ENCODE measurements at regions not wholly inside any gene's neighbourhood (a gene's known extent, or its start where the extent isn't known, plus 50 kb on each side); places are given as distances from the start of the nearest gene placed in this dataset.
A peak's percentile ranks its signal among the peaks of the same experiment; 100 is the strongest.

- Histone ChIP-seq H3K4me3 (replicated peaks in 1 of 4; ENCODE audit: control extremely low read depth in 1 of 4, insufficient read depth in 1 of 4, low read depth in 3 of 4, low read length in 4 of 4) (no peak overlapping the region), H3K27me3 (ENCODE audit: control insufficient read depth, insufficient read depth, low read length) (no peaks in the 10 kb centered on the region), H3K9me3 (ENCODE audit: control insufficient read depth, insufficient read depth, low read depth, low read length) (no peaks in the 10 kb centered on the region), H3K4me2 (ENCODE audit: extremely low read depth, insufficient read depth, low read length) (no peak overlapping the region), H3K79me2 (ENCODE audit: control insufficient read depth, insufficient read depth, low read length) (no peaks in the 10 kb centered on the region), H2AFZ (ENCODE audit: low read length) (no peak overlapping the region), H3K9ac (ENCODE audit: insufficient read depth, low read length) (no peak overlapping the region), H3K27ac (ENCODE audit: insufficient read depth, low read length) (no peak overlapping the region), H3K36me3 (ENCODE audit: control insufficient read depth, insufficient read depth, low read length) (no peaks in the 10 kb centered on the region), H3K4me1 (ENCODE audit: control insufficient read depth, extremely low read depth, insufficient read depth, low read length) (no peaks in the 10 kb centered on the region), H4K20me1 (ENCODE audit: control insufficient read depth, extremely low read depth, insufficient read depth, low read length) (no peaks in the 10 kb centered on the region)
- no peak for TF ChIP-seq EZH2 (IDR thresholded peaks at IDR 0.05; ENCODE audit: low read length, missing control alignments)
- no peak for TF ChIP-seq CTCF (conservative IDR thresholded peaks at IDR 0.05 in 1 of 2, IDR thresholded peaks at IDR 0.05 in 1 of 2; ENCODE audit: low read depth in 1 of 2, low read length in 2 of 2)
- no peak for DNase-seq (ENCODE audit: low read depth in 2 of 2)
Observed at GRCh38 chr15:85976102-85976501, 103.6 kb upstream of the AGBL1 start.

GRCh38 chr15:85976986-85977385 lies 102.7 kb upstream of the AGBL1 start:
- Histone ChIP-seq H3K27me3 (ENCODE audit: control insufficient read depth, insufficient read depth, low read length) (no peaks in the 10 kb centered on the region), H3K9me3 (ENCODE audit: control insufficient read depth, insufficient read depth, low read depth, low read length) (no peaks in the 10 kb centered on the region), H2AFZ (ENCODE audit: low read length) (no peak overlapping the region), H3K36me3 (ENCODE audit: control insufficient read depth, insufficient read depth, low read length) (no peaks in the 10 kb centered on the region), H3K4me2 (ENCODE audit: extremely low read depth, insufficient read depth, low read length) (no peak overlapping the region), H3K9ac (ENCODE audit: insufficient read depth, low read length) (no peak overlapping the region), H3K79me2 (ENCODE audit: control insufficient read depth, insufficient read depth, low read length) (no peaks in the 10 kb centered on the region), H4K20me1 (ENCODE audit: control insufficient read depth, extremely low read depth, insufficient read depth, low read length) (no peaks in the 10 kb centered on the region), H3K27ac (ENCODE audit: insufficient read depth, low read length) (no peak overlapping the region), H3K4me1 (ENCODE audit: control insufficient read depth, extremely low read depth, insufficient read depth, low read length) (no peaks in the 10 kb centered on the region), H3K4me3 (replicated peaks in 1 of 4; ENCODE audit: control extremely low read depth in 1 of 4, insufficient read depth in 1 of 4, low read depth in 3 of 4, low read length in 4 of 4) (no peak overlapping the region)
- DNase-seq (ENCODE audit: low read depth in 2 of 2): peak in 1 of 2 donors; percentile 85
- no peak for TF ChIP-seq EZH2 (IDR thresholded peaks at IDR 0.05; ENCODE audit: low read length, missing control alignments)
- no peak for TF ChIP-seq CTCF (conservative IDR thresholded peaks at IDR 0.05 in 1 of 2, IDR thresholded peaks at IDR 0.05 in 1 of 2; ENCODE audit: low read depth in 1 of 2, low read length in 2 of 2)

- Histone ChIP-seq H3K27me3 (ENCODE audit: control insufficient read depth, insufficient read depth, low read length) (no peaks in the 10 kb centered on the region), H3K36me3 (ENCODE audit: control insufficient read depth, insufficient read depth, low read length) (no peaks in the 10 kb centered on the region), H4K20me1 (ENCODE audit: control insufficient read depth, extremely low read depth, insufficient read depth, low read length) (no peaks in the 10 kb centered on the region), H2AFZ (ENCODE audit: low read length) (no peak overlapping the region), H3K4me3 (replicated peaks in 1 of 4; ENCODE audit: control extremely low read depth in 1 of 4, insufficient read depth in 1 of 4, low read depth in 3 of 4, low read length in 4 of 4) (no peak overlapping the region), H3K9me3 (ENCODE audit: control insufficient read depth, insufficient read depth, low read depth, low read length) (no peaks in the 10 kb centered on the region), H3K9ac (ENCODE audit: insufficient read depth, low read length) (no peak overlapping the region), H3K4me2 (ENCODE audit: extremely low read depth, insufficient read depth, low read length) (no peak overlapping the region), H3K79me2 (ENCODE audit: control insufficient read depth, insufficient read depth, low read length) (no peaks in the 10 kb centered on the region), H3K4me1 (ENCODE audit: control insufficient read depth, extremely low read depth, insufficient read depth, low read length) (no peaks in the 10 kb centered on the region), H3K27ac (ENCODE audit: insufficient read depth, low read length) (no peak overlapping the region)
- DNase-seq (ENCODE audit: low read depth in 2 of 2): no peak
- TF ChIP-seq EZH2 (IDR thresholded peaks at IDR 0.05; ENCODE audit: low read length, missing control alignments): no peak
- TF ChIP-seq CTCF (conservative IDR thresholded peaks at IDR 0.05 in 1 of 2, IDR thresholded peaks at IDR 0.05 in 1 of 2; ENCODE audit: low read depth in 1 of 2, low read length in 2 of 2): no peak
Observed at GRCh38 chr15:85977586-85977985, 102.1 kb upstream of the AGBL1 start.
